WERI-Rb-1 (cell line): ENCODE measurements at regions not wholly inside any gene's neighbourhood (a gene's known extent, or its start where the extent isn't known, plus 50 kb on each side); places are given as distances from the start of the nearest gene placed in this dataset.

ENCODE experiments used
- DNase-seq: peaks from one replicate; pipeline ENCODE4 v3.0.0-alpha.2; 2020
- H3K27ac ChIP-seq: fragments of 250-450 bp; sonication (Bioruptor Pico); 2 replicates; pipeline ENCODE4 v1.5.1; 2020; ENCODE audit warnings: mild to moderate bottlenecking, moderate library complexity
- H3K27me3 ChIP-seq: fragments of 250-450 bp; sonication (Bioruptor Pico); 2 replicates; pipeline ENCODE4 v1.5.1; 2021; ENCODE audit warnings: mild to moderate bottlenecking, low read depth, moderate library complexity; ENCODE audit not compliant: insufficient read depth, severe bottlenecking
- H3K36me3 ChIP-seq: fragments of 250-450 bp; sonication (Bioruptor Pico); 2 replicates; pipeline ENCODE4 v1.5.1; 2020; ENCODE audit warnings: mild to moderate bottlenecking, moderate library complexity
- H3K4me3 ChIP-seq: 2 replicates; pipeline ENCODE4 v1.5.1; 2011; ENCODE audit warnings: low read depth, mild to moderate bottlenecking, control low read depth, low read length
- H3K9me3 ChIP-seq: fragments of 250-450 bp; sonication (Bioruptor Pico); 2 replicates; pipeline ENCODE4 v1.5.1; 2021; ENCODE audit warnings: mild to moderate bottlenecking, moderate library complexity; ENCODE audit not compliant: severe bottlenecking
- TF ChIP-seq, protein P1 (sequence below): IDR thresholded peaks from 2 replicates; pipeline ENCODE4 v1.5.1; 2011; ENCODE audit warnings: low read depth, mild to moderate bottlenecking, control low read depth, inconsistent platforms, low read length

DNA sequence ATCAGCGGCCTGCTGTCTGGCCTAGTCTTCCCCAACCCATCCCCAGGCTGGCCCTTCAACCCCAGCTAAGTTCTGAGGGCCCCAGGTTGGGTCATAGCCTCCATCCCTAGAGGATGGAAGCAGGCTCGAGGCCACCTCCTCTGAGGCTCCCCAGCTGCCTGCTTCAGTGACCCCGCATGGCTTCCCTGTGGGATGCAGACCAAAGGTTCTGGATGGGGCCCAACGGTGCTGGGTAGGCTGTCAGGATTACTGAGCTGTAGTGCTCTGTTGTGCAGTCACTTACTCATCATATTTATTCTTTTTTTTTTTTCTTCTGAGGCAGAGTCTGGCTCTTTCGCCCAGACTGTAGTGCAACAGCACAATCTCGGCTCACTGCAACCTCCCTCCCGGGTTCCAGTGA is 92.0 kb downstream of the IRF2BPL start:
- no peak for DNase-seq
- H3K27ac ChIP-seq: no peak overlapping the region
- H3K9me3 ChIP-seq: no peaks in the 10 kb centered on the region
- no peaks in the 10 kb centered on the region for H3K36me3 ChIP-seq
- no peaks in the 10 kb centered on the region for H3K27me3 ChIP-seq
- TF ChIP-seq, protein P1, sequence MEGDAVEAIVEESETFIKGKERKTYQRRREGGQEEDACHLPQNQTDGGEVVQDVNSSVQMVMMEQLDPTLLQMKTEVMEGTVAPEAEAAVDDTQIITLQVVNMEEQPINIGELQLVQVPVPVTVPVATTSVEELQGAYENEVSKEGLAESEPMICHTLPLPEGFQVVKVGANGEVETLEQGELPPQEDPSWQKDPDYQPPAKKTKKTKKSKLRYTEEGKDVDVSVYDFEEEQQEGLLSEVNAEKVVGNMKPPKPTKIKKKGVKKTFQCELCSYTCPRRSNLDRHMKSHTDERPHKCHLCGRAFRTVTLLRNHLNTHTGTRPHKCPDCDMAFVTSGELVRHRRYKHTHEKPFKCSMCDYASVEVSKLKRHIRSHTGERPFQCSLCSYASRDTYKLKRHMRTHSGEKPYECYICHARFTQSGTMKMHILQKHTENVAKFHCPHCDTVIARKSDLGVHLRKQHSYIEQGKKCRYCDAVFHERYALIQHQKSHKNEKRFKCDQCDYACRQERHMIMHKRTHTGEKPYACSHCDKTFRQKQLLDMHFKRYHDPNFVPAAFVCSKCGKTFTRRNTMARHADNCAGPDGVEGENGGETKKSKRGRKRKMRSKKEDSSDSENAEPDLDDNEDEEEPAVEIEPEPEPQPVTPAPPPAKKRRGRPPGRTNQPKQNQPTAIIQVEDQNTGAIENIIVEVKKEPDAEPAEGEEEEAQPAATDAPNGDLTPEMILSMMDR: no peak
- H3K4me3 ChIP-seq: no peak overlapping the region

DNA sequence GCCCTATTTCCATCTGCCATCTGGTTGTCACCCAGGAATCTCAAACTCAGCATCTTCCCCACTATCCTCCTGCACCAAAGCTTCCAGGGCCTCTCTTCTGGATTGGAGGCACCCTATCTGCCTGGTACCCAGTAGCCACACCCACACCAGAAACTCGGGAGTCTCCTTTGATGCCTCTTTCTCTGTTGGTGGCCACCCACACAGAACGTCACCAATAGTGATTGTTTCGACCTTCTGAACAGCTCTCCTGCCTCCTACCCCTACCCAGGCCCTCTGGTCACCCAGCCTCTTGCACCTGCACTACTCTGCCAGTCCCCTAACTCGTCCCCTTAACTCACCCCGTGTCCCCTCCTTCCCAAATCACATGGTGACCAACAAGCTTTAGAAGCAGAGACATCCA is 95.0 kb downstream of the IRF2BPL start:
- Histone ChIP-seq H3K4me3 (no peak overlapping the region), H3K36me3 (no peaks in the 10 kb centered on the region), H3K27ac (no peak overlapping the region), H3K9me3 (no peaks in the 10 kb centered on the region), H3K27me3 (no peaks in the 10 kb centered on the region)
- TF ChIP-seq, protein P1: no peak
- DNase-seq: no peak

DNA sequence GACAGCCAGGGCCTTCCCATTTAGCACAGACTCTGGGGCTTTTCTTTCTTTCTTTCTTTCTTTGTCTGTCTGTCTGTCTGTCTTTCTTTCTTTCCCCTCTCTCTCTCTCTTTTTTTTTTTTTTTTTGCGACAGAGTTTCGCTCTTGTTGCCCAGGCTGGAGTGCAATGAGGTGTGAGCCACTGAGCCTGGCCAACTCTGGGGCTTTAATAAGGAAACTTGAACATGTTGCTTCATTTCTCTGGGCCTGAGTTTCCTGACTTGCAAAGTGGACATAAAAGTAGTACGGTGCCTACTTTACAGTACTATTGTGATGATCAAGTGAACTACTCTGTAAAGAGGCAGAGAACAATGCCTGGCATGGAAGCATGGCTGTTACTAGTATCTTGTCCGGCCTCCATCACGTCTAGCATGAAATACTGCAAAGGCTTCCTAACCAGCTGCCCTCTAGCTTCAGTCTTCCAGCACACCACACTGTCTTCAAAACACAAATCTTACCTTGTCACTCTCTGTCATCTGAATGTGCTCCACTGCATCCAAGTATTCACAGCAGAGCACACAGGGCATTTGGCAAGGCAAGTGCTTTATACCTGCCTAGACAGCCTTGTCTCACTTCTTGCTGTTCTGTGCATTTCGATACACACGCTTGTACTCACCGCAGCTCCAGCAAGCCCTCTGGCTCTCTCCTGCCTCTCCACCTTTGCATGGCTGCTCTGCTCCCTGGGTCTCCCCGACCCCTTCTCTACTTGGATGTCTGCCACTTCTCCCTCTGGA is 96.7 kb downstream of the IRF2BPL start:
- H3K27me3 ChIP-seq: no peaks in the 10 kb centered on the region
- no peak overlapping the region for H3K27ac ChIP-seq
- TF ChIP-seq, protein P1: no peak
- no peak overlapping the region for H3K4me3 ChIP-seq
- H3K36me3 ChIP-seq: no peaks in the 10 kb centered on the region
- DNase-seq: no peak
- no peaks in the 10 kb centered on the region for H3K9me3 ChIP-seq

DNA sequence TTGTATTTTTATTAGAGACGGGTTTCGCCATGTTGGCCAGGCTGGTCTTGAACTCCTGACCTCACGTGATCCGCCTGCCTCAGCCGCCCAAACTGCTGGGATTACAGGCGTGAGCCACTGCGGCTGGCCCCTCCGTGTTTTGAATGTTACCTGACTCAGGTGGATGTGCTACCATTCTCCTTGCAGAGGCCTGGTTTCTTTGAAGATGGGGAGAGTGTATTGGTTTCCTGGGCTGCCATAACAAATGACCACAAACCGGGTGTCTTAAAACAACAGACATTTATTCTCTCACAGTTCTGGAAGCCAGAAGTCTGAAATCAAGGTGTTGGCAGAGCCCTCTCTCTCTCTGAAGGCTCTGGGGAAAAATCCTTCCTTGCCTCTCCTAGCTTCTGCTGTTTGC is 98.0 kb downstream of the IRF2BPL start:
- H3K36me3 ChIP-seq: no peaks in the 10 kb centered on the region
- no peak overlapping the region for H3K4me3 ChIP-seq
- DNase-seq: no peak
- no peaks in the 10 kb centered on the region for H3K27me3 ChIP-seq
- TF ChIP-seq, protein P1: no peak
- H3K27ac ChIP-seq: no peak overlapping the region
- no peaks in the 10 kb centered on the region for H3K9me3 ChIP-seq

DNA sequence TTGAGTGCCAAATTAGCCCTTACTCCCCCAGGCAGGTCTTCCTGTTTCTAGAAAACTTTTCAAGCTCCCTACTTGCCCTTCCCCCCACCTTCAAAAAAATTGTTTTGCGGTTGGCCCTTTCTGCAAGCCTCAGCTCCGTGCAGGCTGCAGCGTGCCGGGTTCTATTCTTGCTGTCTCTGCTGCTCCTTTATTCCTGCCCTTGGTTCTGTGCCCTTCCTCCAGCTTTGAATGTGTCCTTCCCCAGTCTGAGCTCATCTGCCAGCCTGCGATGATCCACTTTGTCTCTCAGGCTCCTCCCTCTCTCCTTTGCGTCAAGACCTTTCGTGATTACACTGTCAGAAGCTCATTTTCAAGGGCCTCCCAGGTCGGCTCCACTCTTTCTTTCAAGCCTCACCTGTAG is 98.6 kb downstream of the IRF2BPL start:
- no peak overlapping the region for H3K4me3 ChIP-seq
- H3K36me3 ChIP-seq: no peaks in the 10 kb centered on the region
- H3K9me3 ChIP-seq: no peaks in the 10 kb centered on the region
- peak; percentile 44 for DNase-seq
- H3K27ac ChIP-seq: no peak overlapping the region
- TF ChIP-seq, protein P1: no peak
- no peaks in the 10 kb centered on the region for H3K27me3 ChIP-seq
